GM18870 (cell line): ENCODE measurements at regions not wholly inside any gene's neighbourhood (a gene's known extent, or its start where the extent isn't known, plus 50 kb on each side); places are given as distances from the start of the nearest gene placed in this dataset.
A peak's percentile ranks its signal among the peaks of the same experiment; 100 is the strongest.
"Not testable (repeated sequence)": the region's sequence is repeated elsewhere in the genome, so short reads cannot be mapped to it uniquely, and the experiment has no call there.

ENCODE experiments used
- ATAC-seq: cut with Tn5 transposase; IDR thresholded peaks from one replicate; pipeline ENCODE4 v1.9.1; 2021; ENCODE audit warnings: moderate library complexity; ENCODE audit not compliant: unreplicated experiment

- peak; percentile 74 for ATAC-seq
Measured at GRCh38 chr7:15057272-15057671, 154.7 kb upstream of the DGKB start.

- not testable (repeated sequence) for ATAC-seq
Measured at GRCh38 chr7:15054304-15054703, 151.8 kb upstream of the DGKB start.

- no peak for ATAC-seq
Measured at GRCh38 chr7:15049157-15049556, 146.6 kb upstream of the DGKB start.

GRCh38 chr7:15046861-15047260, 144.3 kb upstream of the DGKB start:
- no peak for ATAC-seq

- ATAC-seq: no peak
Measured at GRCh38 chr7:15043931-15044330, 141.4 kb upstream of the DGKB start.

GRCh38 chr7:15042285-15043065, 139.9 kb upstream of the DGKB start:
- ATAC-seq: no peak

GRCh38 chr7:15041226-15041625, 138.7 kb upstream of the DGKB start:
- ATAC-seq: no peak

GRCh38 chr7:15035814-15036213, 133.3 kb upstream of the DGKB start:
- ATAC-seq: no peak

- no peak for ATAC-seq
Measured at GRCh38 chr7:15033039-15033438, 130.5 kb upstream of the DGKB start.

GRCh38 chr7:15018981-15019380, 116.4 kb upstream of the DGKB start:
- no peak for ATAC-seq

GRCh38 chr7:15016766-15017165, 114.2 kb upstream of the DGKB start:
- no peak for ATAC-seq

GRCh38 chr7:15016315-15016667, 113.7 kb upstream of the DGKB start:
- no peak for ATAC-seq

GRCh38 chr7:15015545-15016314, 113.2 kb upstream of the DGKB start:
- peak; percentile 97 for ATAC-seq

GRCh38 chr7:15012135-15012534, 109.6 kb upstream of the DGKB start:
- ATAC-seq: no peak

- ATAC-seq: no peak
Measured at GRCh38 chr7:15011289-15011688, 108.7 kb upstream of the DGKB start.

GRCh38 chr7:15007507-15007906, 105.0 kb upstream of the DGKB start:
- ATAC-seq: peak; percentile 48

GRCh38 chr7:15005672-15006071, 103.1 kb upstream of the DGKB start:
- ATAC-seq: no peak

- ATAC-seq: no peak
Measured at GRCh38 chr7:15000157-15000556, 97.6 kb upstream of the DGKB start.

GRCh38 chr7:14999331-14999730, 96.8 kb upstream of the DGKB start:
- no peak for ATAC-seq

- no peak for ATAC-seq
Measured at GRCh38 chr7:14995774-14996173, 93.2 kb upstream of the DGKB start.

GRCh38 chr7:14988941-14989340, 86.4 kb upstream of the DGKB start:
- ATAC-seq: no peak

- no peak for ATAC-seq
Measured at GRCh38 chr7:14978687-14979086, 76.1 kb upstream of the DGKB start.
